ENCODE measurements at regions not wholly inside any gene's neighbourhood (a gene's known extent, or its start where the extent isn't known, plus 50 kb on each side); places are given as distances from the start of the nearest gene placed in this dataset.

- TF ChIP-seq PBX3 (IDR thresholded peaks at IDR 0.05) = no peak
- TF ChIP-seq HOXB13 (CRISPR knock-in tag; IDR thresholded peaks at IDR 0.05; ENCODE audit: low read depth) = no peak
These were observed 89.4 kb downstream of the ATPSCKMT start (continued) for GRCh38 chr5:10160241-10160640.

GRCh38 chr5:10158886-10159285, 90.8 kb downstream of the ATPSCKMT start:
- POLR2A ChIA-PET = no interaction called here
- peaks cover 5% of the 10 kb centered on the region; the same call in 1 of the 3 replicates for H3K4me1 ChIP-seq
- H3K4me2 ChIP-seq = no peak overlapping the region
- TF ChIP-seq TFCP2L1 (CRISPR knock-in tag; IDR thresholded peaks at IDR 0.05) (no peak), KDM5A (IDR thresholded peaks at IDR 0.05) (no peak), SMC3 (IDR thresholded peaks at IDR 0.05) (no peak), ZFP36 (IDR thresholded peaks at IDR 0.05; ENCODE audit: borderline replicate concordance, partially characterized antibody) (no peak), SREBF2 (IDR thresholded peaks at IDR 0.05) (no peak), CTCF (IDR thresholded peaks at IDR 0.05) (no peak), FOSL2 (IDR thresholded peaks at IDR 0.05) (no peak), FOSL2 (CRISPR knock-in tag; IDR thresholded peaks at IDR 0.05) (no peak)
- no peaks in the 10 kb centered on the region for H3K9me3 ChIP-seq
- no peak overlapping the region for H3K4me3 ChIP-seq
- no peak overlapping the region for H3K27ac ChIP-seq
- CTCF ChIA-PET = no interaction called here
- no peak for FAIRE-seq
- no peak for DNase-seq (ENCODE audit: low read depth in 1 of 2, low spot score in 1 of 2)
- no peak for ATAC-seq

- Histone ChIP-seq H3K9me3 (no peaks in the 10 kb centered on the region), H3K4me1 (peaks cover 5% of the 10 kb centered on the region; the same call in 1 of the 3 replicates), H3K27ac (no peak overlapping the region), H3K4me3 (no peak overlapping the region), H3K4me2 (no peak overlapping the region)
- ChIA-PET POLR2A (no interaction called here), CTCF (no interaction called here)
- ATAC-seq (no peak), DNase-seq (ENCODE audit: low read depth in 1 of 2, low spot score in 1 of 2) (no peak), FAIRE-seq (no peak)
- TF ChIP-seq RNF2 (IDR thresholded peaks at IDR 0.05; ENCODE audit: borderline replicate concordance, low read depth) (no peak), EHF (CRISPR knock-in tag; IDR thresholded peaks at IDR 0.05) (no peak), FOSB (CRISPR knock-in tag; IDR thresholded peaks at IDR 0.05) (no peak), NR3C1 (IDR thresholded peaks at IDR 0.05) (no peak), SMC3 (IDR thresholded peaks at IDR 0.05) (no peak), RAD21 (conservative IDR thresholded peaks at IDR 0.05 in 1 of 2, IDR thresholded peaks at IDR 0.05 in 1 of 2) (no peak), RARB (CRISPR knock-in tag; IDR thresholded peaks at IDR 0.05) (no peak), POLR2AphosphoS2 (conservative IDR thresholded peaks at IDR 0.05; ENCODE audit: low read length) (no peak), POLR2A (IDR thresholded peaks at IDR 0.05; ENCODE audit: low read length) (no peak), JUN (IDR thresholded peaks at IDR 0.05) (no peak), BHLHE40 (IDR thresholded peaks at IDR 0.05; ENCODE audit: low read depth, low read length) (no peak), CHD4 (IDR thresholded peaks at IDR 0.05; ENCODE audit: borderline replicate concordance) (no peak), RFX5 (IDR thresholded peaks at IDR 0.05) (no peak), MAX (IDR thresholded peaks at IDR 0.05) (no peak), TP53 (CRISPR knock-in tag; IDR thresholded peaks at IDR 0.05) (no peak)
- 0% methylated on average over 1 of the region's 3 CpGs for WGBS (ENCODE audit: missing lambda C conversion rate)
These were observed 92.5 kb downstream of the ATPSCKMT start for GRCh38 chr5:10157085-10157669.
